Peyer's patch (tissue), 4 donors: ENCODE measurements at regions not wholly inside any gene's neighbourhood (a gene's known extent, or its start where the extent isn't known, plus 50 kb on each side); places are given as distances from the start of the nearest gene placed in this dataset.

Experiments used
- DNase-seq, 3 donors: peaks; one replicate each; pipeline ENCODE4 v3.0.0-alpha.2; 2017 to 2019
- H3K27ac ChIP-seq, 4 donors: fragments of 200-600 bp; sonication (generic); one replicate each; pipeline ENCODE4 v1.5.1; 2016 to 2019
- H3K27me3 ChIP-seq, 2 donors: fragments of 200-600 bp; sonication (generic); one replicate each; pipeline ENCODE4 v1.5.1; 2019
- H3K36me3 ChIP-seq, 3 donors: fragments of 200-600 bp; sonication (generic); one replicate each; pipeline ENCODE4 v1.5.1; 2016 to 2019
- H3K4me1 ChIP-seq, 4 donors: fragments of 200-600 bp; sonication (generic); one replicate each; pipeline ENCODE4 v1.5.1; 2016 to 2019
- H3K4me3 ChIP-seq, 4 donors: fragments of 200-600 bp; sonication (generic); 1 replicate in 3 of 4; 2 replicates in 1 of 4; pipeline ENCODE4 v1.5.1; 2016 to 2019; ENCODE audit warnings: mild to moderate bottlenecking in 1 of 4
- H3K9me3 ChIP-seq, 4 donors: fragments of 200-600 bp; sonication (generic); one replicate each; pipeline ENCODE4 v1.5.1; 2016 to 2019; ENCODE audit warnings: mild to moderate bottlenecking in 1 of 4
- POLR2A ChIP-seq, 2 donors: fragments of 450-650 bp; IDR thresholded peaks; one replicate each; pipeline ENCODE4 v1.5.1; 2017; ENCODE audit warnings: antibody characterized with exemption in 2 of 2, mild to moderate bottlenecking in 2 of 2, moderate library complexity in 2 of 2
- TF ChIP-seq, protein P1 (sequence below), 6 experiments: fragments of 450-650 bp in 4 of 6; fragments of 200-600 bp in 2 of 6; sonication (generic) in 1 of 6; IDR thresholded peaks; one replicate each; pipeline ENCODE4 v1.5.1; 2017 to 2019; ENCODE audit warnings: antibody characterized with exemption in 6 of 6, mild to moderate bottlenecking in 3 of 6, moderate library complexity in 1 of 6

DNA sequence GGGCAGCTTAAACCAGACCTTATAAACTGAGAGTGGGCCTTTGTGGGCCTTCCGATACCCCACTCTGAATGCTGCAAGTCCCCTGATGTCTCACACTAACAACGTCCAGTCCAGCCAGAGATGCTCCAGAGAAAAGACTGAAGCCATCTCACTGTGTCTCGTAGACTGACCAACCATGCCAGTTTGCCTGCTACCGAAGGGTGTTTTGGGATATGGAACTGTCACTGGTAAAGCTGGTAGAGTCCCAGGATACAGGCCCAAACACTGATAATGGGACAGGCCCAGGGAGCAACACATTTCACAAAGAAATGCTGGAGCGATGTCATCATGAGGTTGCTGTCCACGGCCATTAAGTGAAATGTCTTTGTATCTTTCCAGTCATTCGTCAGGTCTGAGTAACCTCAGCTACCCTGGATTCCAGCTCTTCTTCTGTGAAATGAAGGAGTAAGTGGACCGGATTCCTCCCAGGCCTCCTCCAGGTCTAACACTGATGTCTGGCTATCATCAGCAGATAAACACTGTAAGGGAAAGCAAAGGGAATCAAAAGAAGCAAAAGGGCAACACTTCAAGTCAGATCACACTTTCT lies 81.6 kb downstream of the SLC5A7 start:
- H3K27ac ChIP-seq: no peak overlapping the region
- no peaks in the 10 kb centered on the region for H3K27me3 ChIP-seq
- H3K9me3 ChIP-seq: no peaks in the 10 kb centered on the region
- H3K4me1 ChIP-seq: no peaks in the 10 kb centered on the region
- no peaks in the 10 kb centered on the region for H3K36me3 ChIP-seq
- TF ChIP-seq, protein P1, sequence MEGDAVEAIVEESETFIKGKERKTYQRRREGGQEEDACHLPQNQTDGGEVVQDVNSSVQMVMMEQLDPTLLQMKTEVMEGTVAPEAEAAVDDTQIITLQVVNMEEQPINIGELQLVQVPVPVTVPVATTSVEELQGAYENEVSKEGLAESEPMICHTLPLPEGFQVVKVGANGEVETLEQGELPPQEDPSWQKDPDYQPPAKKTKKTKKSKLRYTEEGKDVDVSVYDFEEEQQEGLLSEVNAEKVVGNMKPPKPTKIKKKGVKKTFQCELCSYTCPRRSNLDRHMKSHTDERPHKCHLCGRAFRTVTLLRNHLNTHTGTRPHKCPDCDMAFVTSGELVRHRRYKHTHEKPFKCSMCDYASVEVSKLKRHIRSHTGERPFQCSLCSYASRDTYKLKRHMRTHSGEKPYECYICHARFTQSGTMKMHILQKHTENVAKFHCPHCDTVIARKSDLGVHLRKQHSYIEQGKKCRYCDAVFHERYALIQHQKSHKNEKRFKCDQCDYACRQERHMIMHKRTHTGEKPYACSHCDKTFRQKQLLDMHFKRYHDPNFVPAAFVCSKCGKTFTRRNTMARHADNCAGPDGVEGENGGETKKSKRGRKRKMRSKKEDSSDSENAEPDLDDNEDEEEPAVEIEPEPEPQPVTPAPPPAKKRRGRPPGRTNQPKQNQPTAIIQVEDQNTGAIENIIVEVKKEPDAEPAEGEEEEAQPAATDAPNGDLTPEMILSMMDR (IDR thresholded peaks at IDR 0.05): no peak
- no peak for TF ChIP-seq POLR2A (IDR thresholded peaks at IDR 0.05)
- no peak for DNase-seq
- no peak overlapping the region for H3K4me3 ChIP-seq

DNA sequence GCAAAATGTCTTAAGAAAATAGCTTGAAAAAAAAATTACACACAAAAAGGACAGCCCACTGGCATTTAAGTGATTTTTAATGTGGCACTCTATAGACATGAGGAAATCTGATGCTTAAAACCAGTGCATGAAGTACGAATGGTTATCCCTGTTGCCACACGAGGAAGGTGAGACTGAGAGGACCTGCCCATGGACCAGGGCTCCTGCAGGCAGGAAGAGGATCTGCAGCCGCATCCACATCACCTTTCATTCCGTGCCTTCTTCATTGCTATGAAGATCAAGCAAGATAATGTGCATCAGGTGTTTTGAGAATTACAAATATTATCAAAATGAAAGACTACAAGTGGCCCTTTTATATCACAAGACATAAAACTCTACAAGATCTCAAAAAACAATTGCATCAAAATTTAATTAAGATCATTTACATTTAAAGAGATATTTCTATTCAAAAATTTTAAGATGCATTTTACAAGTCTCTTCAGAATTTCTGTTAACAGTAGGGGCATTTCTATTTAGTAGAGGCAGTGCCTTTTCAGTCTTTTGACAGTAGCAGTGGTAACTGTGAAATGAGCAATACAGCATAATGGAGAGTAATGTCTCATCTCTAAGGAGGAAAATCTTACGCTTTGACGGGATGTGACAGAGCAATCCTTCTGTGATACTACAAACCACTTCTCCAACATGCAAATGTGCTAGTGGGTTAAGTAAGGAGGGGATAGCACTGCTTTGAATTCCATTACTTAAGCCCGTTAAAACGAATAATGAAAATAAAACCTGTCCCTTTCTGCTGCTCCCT lies 83.4 kb downstream of the SLC5A7 start:
- H3K27me3 ChIP-seq: no peaks in the 10 kb centered on the region
- no peak overlapping the region for H3K27ac ChIP-seq
- no peak overlapping the region for H3K4me3 ChIP-seq
- H3K36me3 ChIP-seq: no peaks in the 10 kb centered on the region
- H3K9me3 ChIP-seq: no peaks in the 10 kb centered on the region
- H3K4me1 ChIP-seq: no peaks in the 10 kb centered on the region
- no peak for DNase-seq
- TF ChIP-seq, protein P1 (IDR thresholded peaks at IDR 0.05): no peak
- TF ChIP-seq POLR2A (IDR thresholded peaks at IDR 0.05): no peak

GRCh38 chr2:108073415-108074072 lies 87.2 kb downstream of the SLC5A7 start:
- DNase-seq: no peak
- Histone ChIP-seq H3K4me1 (no peaks in the 10 kb centered on the region), H3K27me3 (no peaks in the 10 kb centered on the region), H3K4me3 (no peak overlapping the region), H3K9me3 (no peaks in the 10 kb centered on the region), H3K27ac (no peak overlapping the region), H3K36me3 (no peaks in the 10 kb centered on the region)
- no peak for TF ChIP-seq POLR2A (IDR thresholded peaks at IDR 0.05)
- TF ChIP-seq, protein P1 (IDR thresholded peaks at IDR 0.05): no peak

DNA sequence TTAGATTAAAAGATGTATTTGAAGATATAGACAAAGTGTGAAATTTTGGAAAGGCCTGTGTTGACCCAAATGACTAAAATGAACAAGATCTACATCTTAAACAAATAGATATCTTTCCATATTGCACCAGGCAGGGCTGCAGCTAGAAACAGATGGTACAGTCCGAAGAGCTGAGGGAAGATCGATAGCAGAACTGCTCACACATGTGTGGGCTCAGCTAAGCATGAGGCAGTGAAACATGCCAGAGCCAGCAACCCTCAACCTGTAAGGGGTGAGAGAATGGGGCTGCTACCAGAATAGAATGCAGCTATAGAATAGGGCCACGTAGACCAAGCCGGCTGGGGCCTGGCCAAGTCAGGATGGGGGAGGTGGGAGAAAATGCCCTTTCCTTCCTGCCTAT lies 87.8 kb downstream of the SLC5A7 start:
- no peaks in the 10 kb centered on the region for H3K9me3 ChIP-seq
- no peaks in the 10 kb centered on the region for H3K27me3 ChIP-seq
- H3K27ac ChIP-seq: no peak overlapping the region
- no peaks in the 10 kb centered on the region for H3K4me1 ChIP-seq
- TF ChIP-seq, protein P1 (IDR thresholded peaks at IDR 0.05): no peak
- TF ChIP-seq POLR2A (IDR thresholded peaks at IDR 0.05): no peak
- DNase-seq: no peak
- H3K36me3 ChIP-seq: no peaks in the 10 kb centered on the region
- H3K4me3 ChIP-seq: no peak overlapping the region

DNA sequence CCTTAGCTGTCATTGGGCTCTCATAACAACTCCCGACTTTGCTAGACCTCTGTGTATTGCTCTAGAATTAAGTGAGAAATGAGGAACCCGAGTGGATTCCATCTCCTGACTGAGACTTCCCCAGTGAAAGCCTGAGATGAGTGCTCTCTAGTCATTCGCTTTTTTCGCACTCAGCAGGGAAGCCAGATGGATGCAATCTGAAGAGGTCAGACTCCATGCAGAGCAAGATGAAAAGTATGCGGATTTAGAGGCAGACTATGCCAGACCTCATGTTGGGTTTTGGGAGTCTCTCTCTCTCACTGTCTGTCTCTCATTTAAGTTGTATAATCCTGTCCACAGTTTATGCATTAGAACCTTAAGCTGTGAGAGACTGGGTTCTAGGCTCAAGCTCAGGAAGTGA lies 88.6 kb downstream of the SLC5A7 start:
- TF ChIP-seq, protein P1 (IDR thresholded peaks at IDR 0.05): no peak
- no peak for TF ChIP-seq POLR2A (IDR thresholded peaks at IDR 0.05)
- H3K4me1 ChIP-seq: no peaks in the 10 kb centered on the region
- no peak for DNase-seq
- no peak overlapping the region for H3K4me3 ChIP-seq
- no peaks in the 10 kb centered on the region for H3K9me3 ChIP-seq
- H3K27me3 ChIP-seq: no peaks in the 10 kb centered on the region
- no peak overlapping the region for H3K27ac ChIP-seq
- no peaks in the 10 kb centered on the region for H3K36me3 ChIP-seq
